ENCODE measurements at regions not wholly inside any gene's neighbourhood (a gene's known extent, or its start where the extent isn't known, plus 50 kb on each side); places are given as distances from the start of the nearest gene placed in this dataset.
"Not testable (repeated sequence)": the region's sequence is repeated elsewhere in the genome, so short reads cannot be mapped to it uniquely, and the experiment has no call there.

DNA sequence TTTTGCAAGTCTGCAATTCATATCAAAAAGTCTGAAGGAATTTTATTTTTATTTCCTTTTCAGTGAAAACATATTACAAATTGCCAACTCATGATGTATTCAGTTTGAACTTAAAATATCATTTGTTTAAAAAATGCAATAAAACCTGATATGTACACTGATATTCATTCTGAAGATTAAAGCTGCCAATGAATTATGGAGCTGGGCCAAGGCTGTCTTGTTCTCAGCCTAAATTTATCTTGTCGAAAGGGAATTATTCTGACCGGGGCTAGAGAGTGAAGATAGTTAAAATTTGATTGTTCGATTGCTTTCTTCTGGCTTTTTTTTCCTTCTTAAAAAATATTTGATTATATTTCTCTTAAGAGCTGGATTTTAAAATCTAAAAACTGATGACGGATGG, 54.0 kb upstream of the RBFOX1 start:
- H3K27ac ChIP-seq: no peak overlapping the region
- no peak for DNase-seq (ENCODE audit: low read depth, low spot score)

DNA sequence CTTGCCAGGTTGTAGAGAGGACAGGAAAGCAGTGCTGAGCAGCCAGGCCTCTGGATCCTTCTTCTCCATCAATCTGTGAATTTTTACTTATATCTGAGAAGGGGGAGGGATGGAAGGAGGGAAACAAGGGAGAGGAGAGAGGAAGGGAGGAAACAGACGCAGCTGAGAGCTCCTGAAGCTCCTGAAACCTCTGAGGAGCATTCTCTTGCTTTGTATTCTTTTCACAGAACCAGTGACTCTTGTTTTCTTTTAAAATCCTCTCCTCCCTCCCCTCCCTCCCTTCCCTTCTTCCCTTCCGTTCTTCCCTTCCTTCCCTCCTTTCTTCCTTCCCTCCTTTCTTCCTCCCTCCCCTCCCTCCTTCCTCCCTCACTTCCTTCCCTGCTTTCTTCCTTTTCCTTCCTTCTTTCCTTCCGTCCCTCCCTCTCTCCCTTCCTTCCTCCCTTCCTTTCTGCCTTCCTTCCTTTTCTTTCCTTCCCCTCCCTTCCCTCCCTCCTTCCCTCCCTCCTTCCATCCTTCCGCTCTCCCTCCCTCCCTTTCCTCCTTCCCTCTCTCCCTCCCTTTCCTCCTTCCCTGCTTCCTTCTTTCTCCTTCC, 60.0 kb upstream of the RBFOX1 start:
- no peak overlapping the region for H3K27ac ChIP-seq

DNA sequence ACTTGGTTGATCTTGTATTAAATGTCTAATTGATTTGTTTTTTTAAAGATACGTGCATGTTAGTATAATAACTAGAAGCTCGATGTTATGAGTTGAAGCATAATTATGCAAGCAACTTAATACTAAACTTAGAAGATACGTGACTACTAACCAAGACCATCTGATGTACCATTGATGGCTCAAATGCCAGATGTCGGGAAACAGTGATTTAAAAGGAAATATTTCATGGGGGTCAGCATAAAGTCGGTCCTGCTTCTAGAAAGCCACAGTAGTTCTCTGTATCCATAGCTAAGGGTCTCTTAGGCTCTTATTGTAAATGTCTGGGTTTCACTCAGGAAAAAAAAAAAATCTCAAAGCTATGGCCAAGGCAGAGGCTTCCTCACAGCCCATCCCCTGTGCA, 61.2 kb upstream of the RBFOX1 start:
- DNase-seq (ENCODE audit: low read depth, low spot score): no peak
- H3K27ac ChIP-seq: no peak overlapping the region

More for the DNA sequence above, 60.0 kb upstream of the RBFOX1 start:
- DNase-seq (ENCODE audit: low read depth, low spot score): no peak

DNA sequence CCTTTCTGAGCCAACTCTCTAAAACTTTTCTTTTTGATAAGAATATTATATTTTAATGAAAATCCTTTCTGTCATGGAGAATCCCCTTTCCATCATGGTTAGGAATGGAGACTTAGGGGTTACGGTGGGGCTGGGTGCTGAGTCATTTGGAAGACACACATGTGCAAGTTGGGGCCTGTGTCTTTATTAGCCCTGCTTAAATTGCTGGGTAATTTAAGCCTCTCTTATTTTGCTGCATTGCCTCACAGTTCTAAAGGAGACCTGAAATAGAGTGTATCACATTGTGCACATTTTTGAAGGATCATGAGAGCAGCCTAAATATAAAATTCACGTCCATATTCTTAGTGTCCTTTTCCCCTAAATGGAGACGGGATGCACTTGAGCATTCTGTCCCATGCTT, 61.8 kb upstream of the RBFOX1 start:
- H3K27ac ChIP-seq: no peak overlapping the region
- DNase-seq (ENCODE audit: low read depth, low spot score): no peak

DNA sequence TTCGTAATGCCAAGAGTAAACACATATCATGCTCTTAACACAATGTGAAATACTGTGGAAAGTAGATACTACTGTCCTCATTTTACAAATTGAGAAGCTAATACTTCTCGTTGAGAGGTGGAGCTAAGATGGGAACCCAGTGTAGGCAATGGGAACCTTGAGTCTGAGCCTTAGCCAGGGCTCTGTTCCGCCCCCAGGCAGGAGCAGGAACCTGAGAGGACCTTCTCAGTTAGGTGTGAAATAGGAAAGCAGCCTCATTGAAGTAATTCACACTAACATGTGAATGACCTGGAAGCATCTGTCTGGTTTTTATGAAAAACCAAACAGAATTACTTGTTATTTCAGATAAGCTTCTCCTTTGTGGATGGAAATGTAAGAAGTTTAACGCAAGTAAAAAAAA, 62.6 kb upstream of the RBFOX1 start:
- H3K27ac ChIP-seq: no peak overlapping the region

DNA sequence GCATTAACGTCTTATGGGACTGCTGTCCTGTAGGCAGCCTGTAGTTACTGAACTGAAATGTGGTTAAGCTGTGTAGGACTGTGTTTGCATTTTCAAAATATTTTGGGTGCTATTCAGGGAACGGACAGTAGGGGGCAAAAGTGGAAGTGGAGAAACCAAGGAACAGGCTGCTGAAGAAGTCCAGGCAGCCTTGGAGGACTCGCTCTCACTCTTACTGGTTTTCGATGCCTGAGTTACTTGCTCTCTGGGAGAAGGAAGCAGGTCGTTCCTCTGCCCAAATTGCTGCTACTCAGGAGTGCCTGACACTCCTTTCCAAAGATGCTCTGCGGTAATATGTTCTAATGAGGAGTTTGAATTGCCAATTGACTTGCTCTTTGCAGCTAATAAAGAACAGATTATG, 64.5 kb upstream of the RBFOX1 start:
- no peak overlapping the region for H3K27ac ChIP-seq
- no peak for DNase-seq (ENCODE audit: low read depth, low spot score)

More for the DNA sequence above, 62.6 kb upstream of the RBFOX1 start:
- no peak for DNase-seq (ENCODE audit: low read depth, low spot score)

DNA sequence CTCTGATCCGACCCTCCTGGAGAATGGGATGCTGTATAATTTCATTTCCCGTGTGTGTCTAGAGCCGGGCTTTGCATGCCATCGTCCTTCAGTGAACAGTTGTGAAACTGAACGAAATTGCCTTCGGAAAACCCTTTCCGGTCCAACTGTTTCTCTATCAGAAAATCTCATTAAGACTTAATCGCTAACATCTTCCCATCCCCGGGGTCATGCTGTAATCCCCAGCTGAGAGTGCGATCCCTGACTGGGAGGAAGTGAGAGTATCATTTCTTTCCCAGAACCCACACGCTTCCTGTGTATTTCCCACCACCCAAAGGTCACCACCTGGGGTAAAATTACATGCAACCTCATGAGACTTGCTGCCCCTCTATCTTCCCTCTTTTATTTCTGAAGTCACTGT, 75.6 kb upstream of the RBFOX1 start:
- no peak for DNase-seq (ENCODE audit: low read depth, low spot score)
- H3K27ac ChIP-seq: no peak overlapping the region

DNA sequence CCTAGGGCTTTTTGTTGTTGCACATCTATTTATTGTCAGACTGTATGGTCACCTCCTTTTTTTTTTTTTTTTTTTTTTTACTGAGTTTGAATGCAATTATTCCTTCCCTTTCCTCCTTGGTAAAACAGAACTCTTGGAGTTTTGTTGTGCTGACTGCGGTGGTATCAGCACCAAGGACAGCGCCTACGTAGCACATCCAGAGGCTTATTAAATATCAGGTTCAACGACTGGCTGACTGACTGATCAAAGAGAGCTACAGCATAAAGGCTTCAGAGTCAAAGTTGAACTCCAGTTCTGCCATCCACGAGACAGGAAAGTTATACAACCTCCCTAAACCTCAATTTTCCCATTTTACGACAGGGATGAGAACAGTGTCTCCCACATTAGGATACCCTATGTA, 86.1 kb upstream of the RBFOX1 start:
- no peak for DNase-seq (ENCODE audit: low read depth, low spot score)
- H3K27ac ChIP-seq: no peak overlapping the region

DNA sequence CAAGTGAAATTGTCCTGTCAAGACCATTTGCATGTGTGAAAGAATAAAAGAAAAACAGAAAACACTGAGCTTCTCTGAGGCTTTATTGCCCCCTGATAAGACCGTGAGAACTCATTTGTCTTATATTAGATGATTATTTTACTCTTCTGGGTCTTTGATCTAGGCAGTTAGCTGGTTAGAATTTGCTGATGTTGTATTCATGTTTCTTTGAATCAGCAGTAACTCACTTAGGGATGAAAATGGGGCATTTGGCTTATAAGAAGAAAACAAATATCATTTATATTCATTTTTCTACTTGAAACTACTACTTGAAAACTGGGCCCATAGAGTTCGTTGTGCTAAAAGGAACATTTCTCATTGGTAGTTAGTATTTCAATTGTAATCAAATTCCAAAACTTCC, 93.1 kb upstream of the RBFOX1 start:
- no peak for DNase-seq (ENCODE audit: low read depth, low spot score)
- H3K27ac ChIP-seq: no peak overlapping the region

DNA sequence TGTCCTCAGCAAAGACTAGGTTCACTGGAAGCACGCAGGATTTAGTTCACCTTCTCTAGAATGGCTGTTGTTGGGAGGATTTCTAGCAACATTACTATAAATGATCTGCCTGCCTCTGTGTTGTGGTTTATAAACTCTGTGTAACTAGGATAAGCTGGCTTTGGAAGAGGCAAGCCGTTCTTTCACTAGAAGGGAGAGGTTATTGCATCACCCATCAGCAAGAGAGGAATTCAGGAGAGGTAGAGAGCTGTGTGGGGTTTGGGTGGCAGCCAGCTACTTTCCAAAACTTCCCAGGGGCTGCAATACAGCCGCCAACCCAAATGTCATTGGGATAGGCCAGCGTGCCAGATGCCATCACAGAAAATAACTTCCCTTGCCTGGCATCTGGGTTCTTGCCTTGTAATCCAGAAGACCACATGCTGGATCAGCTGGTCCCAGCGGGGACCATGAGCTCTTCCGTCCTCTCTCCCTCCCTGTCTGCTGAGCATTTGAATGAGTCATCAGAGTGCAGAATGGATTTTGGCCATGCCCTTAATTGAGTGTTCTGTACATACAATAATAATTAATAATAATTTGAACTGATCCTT, 95.7 kb upstream of the RBFOX1 start:
- DNase-seq (ENCODE audit: low read depth, low spot score): no peak
- H3K27ac ChIP-seq: no peak overlapping the region

DNA sequence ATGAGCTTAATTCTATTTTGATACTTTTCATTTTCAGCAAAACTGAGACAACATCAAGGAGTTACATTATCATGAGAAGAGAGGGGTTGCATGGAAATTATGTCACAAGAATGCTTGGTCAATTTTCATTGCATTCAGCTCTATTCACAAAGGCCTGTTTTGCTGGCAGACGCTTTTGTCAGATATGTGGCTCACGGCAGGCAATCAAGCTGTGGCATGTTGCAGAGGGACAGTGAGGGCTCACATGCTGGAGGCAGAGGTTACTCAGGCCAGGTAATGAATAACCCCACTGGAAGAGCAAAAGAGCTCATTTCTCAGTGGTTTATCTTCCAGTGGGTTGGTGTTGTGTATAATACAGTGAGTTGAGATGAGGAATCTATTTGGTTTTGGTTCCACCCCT, 98.7 kb upstream of the RBFOX1 start:
- no peak overlapping the region for H3K27ac ChIP-seq
- DNase-seq (ENCODE audit: low read depth, low spot score): no peak

DNA sequence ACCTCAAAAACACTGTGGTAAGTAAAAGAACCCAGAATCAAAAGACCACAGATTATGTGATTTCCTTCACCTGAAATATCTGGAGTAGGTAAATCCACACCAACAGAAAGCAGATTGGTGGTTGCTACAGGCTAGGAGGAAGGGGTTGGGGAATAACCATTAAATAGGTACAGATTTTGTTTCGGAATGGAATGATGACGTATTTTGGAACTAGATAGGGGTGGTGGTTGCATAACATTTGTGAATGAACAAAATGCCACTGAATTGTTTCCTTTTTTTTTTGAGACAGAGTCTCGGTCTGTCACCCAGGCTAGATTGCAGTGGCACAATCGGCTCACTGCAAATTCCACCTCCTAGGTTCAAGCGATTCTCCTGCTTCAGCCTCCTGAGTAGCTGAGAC, 100.9 kb upstream of the RBFOX1 start:
- no peak for DNase-seq (ENCODE audit: low read depth, low spot score)
- H3K27ac ChIP-seq: no peak overlapping the region

DNA sequence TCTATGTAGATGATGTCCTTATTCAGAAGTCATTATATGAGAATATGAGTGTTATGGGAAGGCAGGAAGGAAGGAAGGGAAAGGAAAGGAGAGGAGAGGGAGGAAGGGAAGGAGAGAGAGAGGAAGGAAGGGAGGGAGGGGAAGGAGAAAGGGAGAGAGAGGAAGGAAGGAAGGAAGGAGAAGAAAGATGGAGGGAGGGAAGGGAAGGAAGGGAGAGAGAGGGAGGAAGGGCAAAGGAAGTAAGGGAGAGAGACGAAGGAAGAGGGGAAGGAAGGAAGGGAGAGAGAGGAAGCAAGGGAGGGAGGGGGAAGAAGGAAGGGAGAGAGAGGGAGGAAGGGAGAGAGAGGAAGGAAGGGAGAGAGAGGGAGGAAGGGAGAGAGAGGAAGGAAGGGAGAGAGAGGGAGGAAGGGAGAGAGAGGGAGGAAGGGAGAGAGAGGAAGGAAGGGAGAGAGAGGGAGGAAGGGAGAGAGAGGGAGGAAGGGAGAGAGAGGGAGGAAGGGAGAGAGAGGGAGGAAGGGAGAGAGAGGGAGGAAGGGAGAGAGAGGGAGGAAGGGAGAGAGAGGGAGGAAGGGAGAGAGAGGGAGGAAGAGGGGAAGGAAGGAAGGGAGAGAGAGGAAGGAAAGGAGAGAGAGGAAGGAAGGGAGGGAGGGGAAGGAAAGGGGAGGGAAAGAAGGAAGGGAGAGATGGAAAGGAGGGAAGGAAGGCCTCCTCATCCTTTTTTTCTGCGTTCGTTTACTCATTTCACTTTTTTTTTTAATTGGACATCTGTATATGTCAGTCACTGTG, 103.0 kb upstream of the RBFOX1 start:
- not testable (repeated sequence) for H3K27ac ChIP-seq; DNase-seq (ENCODE audit: low read depth, low spot score)

DNA sequence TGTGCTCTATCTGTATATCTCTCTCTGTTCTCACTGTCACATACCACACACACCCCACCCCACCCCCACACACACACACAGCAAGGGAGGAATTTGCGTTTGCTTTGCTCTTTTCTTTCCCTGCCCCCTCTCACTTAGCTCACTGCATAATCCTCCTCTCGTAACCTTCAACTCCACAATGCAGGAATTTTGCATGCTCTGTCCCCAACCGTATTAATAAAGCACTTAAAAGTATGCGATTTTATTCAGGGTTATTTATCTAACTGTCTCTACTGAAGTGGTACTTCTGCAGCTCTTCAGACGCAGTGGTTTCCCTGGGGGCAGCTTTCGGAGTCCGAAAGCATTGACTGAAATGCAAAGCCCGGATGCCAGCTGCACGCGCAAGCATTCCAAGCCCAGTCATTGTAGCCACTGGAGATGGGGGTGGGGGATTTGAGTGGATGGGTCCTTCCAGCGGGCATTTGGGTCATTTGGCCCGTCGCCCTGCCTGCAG, 105.4 kb upstream of the RBFOX1 start:
- no peak overlapping the region for H3K27ac ChIP-seq

DNA sequence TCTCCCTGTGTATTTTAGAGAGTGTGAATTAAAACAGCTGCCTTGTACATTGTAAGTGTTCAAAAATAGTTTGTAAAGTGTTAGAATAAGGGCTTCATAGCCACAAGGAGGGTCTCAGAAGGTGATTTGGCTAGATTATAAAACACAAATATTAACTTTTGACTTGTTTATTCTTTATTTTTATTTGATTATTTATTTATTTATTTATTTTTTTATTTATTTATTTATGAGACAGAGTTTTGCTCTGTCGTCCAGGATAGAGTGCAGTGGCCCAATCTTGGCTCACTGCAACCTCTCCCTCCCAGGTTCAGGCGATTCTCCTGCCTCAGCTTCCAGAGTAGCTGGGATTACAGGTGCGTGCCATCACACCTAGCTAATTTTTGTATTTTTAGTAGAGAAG, 111.5 kb upstream of the RBFOX1 start:
- no peak overlapping the region for H3K27ac ChIP-seq
- DNase-seq (ENCODE audit: low read depth, low spot score): no peak

More for the DNA sequence above, 105.4 kb upstream of the RBFOX1 start:
- no peak for DNase-seq (ENCODE audit: low read depth, low spot score)

DNA sequence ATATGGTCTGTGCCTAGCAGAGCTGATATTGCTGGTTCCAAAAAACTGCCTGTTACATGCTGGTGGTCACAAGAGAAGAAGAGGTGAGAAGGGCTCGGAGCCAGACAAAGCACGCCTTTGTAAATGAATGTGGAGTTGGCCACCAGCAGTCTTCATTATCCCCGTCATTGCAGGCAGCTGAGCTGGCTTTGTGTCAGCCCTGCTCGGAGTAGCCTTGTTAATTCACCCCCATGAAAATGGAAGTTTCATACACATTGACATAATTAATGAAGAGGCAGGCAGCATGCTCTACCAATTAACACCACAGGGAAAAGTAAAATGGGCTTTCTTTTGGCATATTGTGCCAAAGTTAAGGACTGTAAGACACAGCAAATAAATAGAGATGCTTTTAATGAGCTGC, 113.7 kb upstream of the RBFOX1 start:
- H3K27ac ChIP-seq: no peak overlapping the region
- no peak for DNase-seq (ENCODE audit: low read depth, low spot score)

DNA sequence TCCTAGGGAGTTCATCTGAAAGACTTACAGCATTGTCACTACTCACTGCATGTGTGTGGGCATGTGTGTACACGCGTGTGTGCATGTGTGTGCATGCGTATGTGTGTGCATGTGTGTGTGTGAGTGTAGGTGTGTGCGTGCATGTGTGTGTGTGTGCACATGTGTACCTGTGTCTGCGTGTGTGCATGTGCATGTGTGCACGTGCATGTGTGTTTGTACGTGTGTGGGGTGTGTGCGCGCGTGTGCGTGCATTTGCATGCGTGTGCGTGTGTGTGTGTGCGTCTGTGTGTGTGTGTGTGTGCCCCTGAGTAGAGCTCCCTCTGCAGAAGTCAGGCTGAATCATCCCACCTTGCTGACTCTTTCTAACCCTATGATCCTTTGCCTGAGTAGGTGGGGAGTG, 114.8 kb upstream of the RBFOX1 start:
- no peak overlapping the region for H3K27ac ChIP-seq
- DNase-seq (ENCODE audit: low read depth, low spot score): no peak

DNA sequence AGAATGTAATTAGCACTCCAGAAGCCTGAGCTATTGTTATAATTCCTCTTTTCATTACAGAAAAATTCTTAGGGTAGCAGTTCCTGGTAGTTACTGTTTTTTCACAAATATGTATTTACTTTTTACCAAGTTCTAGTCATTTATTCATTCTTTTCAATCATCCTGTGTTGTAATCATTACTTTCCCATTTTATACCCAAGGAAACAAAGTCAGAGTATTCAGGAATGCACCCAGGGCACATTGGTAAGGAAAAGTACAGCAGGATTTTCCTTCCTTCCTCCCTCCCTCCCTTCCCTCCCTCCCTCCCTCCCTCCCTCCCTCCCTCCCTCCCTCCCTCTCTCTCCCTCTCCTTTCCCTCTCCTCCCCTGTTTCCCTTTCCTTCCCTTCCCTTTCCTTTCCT, 115.9 kb upstream of the RBFOX1 start:
- no peak overlapping the region for H3K27ac ChIP-seq
- no peak for DNase-seq (ENCODE audit: low read depth, low spot score)

DNA sequence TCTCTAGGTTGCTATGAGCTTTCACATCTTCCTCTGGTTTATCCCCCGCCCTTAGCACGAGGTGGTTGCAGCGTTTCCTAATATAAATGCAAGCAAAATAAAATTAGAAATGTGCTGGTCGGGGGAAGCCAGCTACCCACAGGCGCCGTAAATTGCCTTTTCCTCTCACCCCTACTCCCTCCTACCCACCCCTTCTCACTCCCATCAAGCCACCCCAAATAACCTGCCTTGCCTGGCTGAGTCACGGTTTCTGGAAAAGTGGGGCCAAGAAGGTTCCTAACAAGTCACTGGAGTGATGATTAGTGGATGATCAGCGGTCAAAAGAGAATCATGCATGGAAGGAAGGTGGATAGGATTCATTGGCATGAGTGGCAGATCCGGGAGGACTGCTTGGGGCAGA, 120.9 kb upstream of the RBFOX1 start:
- no peak for DNase-seq (ENCODE audit: low read depth, low spot score)
- H3K27ac ChIP-seq: no peak overlapping the region

DNA sequence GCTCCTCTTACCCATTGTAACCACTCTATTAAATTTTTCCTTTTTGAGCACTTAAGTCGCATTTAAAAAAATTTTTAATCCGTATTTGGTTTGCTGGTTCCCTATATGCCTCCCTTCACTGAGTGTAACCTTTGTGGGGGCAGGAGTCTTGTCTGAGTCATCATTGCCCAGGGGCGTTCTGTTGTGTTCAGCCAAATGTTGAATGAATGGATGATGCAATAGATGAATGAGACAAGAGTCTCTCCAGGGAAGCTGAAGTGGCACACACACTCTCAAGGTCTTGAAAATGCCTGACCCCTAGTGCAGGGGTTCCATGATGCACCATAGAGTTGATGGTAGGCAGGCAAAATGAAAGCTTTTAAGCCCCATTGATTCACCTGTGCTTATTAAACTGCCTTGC, 123.0 kb upstream of the RBFOX1 start:
- H3K27ac ChIP-seq: no peak overlapping the region
- no peak for DNase-seq (ENCODE audit: low read depth, low spot score)

DNA sequence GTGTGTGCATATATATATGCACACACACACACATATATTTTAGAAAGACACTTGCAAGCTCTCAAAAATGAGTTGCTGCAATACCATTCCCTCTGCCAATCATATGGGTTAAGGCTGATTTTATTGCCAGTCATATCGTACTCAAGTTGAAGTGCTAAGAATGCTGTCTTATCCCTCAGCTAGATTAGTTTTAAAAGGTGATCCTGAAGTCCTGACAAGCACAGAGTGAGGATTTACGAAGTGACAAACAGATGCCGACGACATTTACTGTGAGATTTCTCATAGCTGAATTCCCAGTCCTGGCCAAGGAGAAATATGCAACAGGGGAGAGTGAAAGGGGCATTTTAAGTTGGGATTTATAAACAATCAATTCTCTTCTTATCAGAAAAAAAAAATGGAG, 126.2 kb upstream of the RBFOX1 start:
- no peak for DNase-seq (ENCODE audit: low read depth, low spot score)
- no peak overlapping the region for H3K27ac ChIP-seq

DNA sequence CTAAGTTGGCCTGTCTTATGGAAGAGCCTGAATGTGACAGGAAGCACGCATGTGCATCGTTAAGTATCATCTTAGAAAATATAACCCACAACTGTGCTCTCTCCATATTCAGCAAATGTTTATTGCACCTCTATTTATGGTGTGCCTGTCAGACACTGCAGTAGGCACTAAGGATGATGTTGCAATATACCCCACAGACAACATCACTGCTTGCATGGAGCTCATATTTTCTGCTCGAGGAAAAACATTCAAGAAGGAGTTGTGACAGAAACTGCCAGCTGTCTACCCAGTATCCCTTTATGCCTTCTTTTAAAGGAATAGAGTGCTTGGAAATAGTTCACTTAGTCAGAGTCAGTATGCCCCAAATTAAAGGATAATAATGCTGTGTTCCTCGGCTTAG, 132.3 kb upstream of the RBFOX1 start:
- no peak overlapping the region for H3K27ac ChIP-seq
- DNase-seq (ENCODE audit: low read depth, low spot score): no peak
